NCI-H1694 treated with DMSO at 0.1 percent for 48 hours (cell line): ENCODE measurements at regions not wholly inside any gene's neighbourhood (a gene's known extent, or its start where the extent isn't known, plus 50 kb on each side); places are given as distances from the start of the nearest gene placed in this dataset.
"Not testable (repeated sequence)": the region's sequence is repeated elsewhere in the genome, so short reads cannot be mapped to it uniquely, and the experiment has no call there.

Experiments
- DNase-seq: peaks from one replicate; lab custom pipeline; 2025; lab: John Stamatoyannopoulos, UW

DNA sequence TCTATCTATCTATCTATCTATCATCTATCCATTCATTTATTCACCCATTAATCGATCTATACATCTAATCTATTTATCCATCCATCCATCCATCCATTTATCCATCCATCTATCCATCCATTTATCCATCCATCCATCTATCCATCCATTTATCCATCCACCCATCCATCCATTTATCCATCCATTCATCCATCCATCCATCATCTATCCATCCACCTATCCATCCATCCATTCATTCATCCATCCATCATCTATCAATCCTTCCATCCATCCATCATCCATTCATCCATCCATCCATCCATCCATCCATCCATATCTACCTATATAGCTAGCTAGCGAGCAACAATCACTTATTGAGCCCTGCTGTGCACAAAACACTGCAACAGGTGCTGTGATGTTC lies 953.1 kb upstream of the ZNF722 start:
- DNase-seq, result no peak

DNA sequence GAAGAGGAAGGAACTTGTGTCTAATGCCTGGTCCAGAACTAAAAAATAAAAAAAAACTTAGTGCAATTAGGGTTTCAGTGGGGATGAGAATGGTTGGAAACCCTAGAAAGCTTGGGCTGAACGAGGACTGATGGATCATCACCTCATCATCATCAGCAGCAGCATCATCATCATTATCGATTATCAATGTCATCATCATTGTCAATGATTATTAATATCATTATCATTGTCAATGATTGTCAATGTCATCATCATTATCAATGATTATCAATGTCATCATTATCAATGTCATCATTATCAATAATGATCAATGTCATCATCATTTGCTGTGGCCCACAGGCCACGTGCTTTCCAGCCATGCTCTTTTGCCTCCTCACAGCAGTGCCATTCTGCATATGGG lies 952.0 kb upstream of the ZNF722 start:
- no peak for DNase-seq

DNA sequence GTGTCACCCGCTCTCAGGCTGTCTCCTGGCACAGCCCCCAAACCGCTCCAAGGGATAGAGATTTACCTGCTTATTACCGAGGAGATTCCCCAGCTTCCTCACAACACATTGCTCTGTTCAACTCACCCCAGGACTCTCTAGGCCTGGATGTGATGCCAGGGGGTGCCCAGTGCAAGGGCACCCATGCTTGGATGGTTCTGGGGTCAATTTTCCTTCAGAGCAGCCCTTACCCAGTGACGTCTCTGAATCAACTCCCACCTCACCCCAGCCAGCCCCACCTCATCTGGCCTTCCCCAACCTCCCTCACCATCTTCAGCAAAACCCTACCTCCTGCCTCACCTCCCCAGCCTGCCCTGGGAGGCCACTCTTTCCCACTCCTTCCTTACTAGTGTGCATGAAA lies 951.6 kb upstream of the ZNF722 start:
- no peak for DNase-seq

DNA sequence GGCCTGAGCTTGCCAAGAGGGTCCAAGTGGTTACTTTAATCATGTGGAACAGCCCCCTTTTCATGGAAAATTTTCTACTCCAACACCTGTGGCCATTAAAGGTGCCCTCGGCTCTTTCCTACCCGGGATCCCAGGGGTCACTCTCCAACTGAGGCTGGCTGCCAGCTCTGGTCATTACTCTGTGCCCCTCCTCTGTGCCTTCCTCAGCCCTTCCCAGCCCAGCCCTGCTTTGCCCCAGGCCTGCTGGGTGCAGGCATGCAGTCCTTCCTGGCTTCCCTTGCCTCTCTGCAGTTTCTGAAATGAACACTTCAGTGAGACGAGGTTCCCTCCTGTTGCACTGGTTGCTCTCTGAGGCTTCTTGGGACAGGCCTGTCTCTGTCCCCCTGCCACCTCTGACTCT lies 951.1 kb upstream of the ZNF722 start:
- DNase-seq, result no peak

DNA sequence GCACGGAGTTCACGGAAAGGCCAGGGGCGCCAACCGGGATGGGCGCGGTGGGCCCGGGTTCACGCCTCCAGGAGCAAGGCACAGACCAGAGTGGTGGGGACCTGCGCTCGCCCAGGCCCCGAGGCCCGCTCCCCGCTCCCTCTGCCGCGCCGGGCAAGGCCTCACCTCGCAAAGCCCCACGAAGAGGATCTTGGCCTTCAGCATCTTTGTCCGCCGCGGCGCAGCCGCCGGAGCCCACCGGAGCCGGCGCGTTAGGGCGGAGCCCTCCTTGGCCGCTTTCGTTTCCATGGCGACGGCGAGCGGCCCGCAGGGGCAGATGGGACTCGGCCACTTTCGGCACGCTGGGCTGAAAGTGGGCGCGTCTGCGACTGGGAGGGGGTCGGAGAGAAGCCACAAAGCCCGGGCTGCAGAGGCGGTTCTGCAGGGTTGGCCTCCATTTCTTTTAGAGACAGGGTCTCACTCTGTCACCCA lies 944.4 kb upstream of the ZNF722 start:
- no peak for DNase-seq

DNA sequence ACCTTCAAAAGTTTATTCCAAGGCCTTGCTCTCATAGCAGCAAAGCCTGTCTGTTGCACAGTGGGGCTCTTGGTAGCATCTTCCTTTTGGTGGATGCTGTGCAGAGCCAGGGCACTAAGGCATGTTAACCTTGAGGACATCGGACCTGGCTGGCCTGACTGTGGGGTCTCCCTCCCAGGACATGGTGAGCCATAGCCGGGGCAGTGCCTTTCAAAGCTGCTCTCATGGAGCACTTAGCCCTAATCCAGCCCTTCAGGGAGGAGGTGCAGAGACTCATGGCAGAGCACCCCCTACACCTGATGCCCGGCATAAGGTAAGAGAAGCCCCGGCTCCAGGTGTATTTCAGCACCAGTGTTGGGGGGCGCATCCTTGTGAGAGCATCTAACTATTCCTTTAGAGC lies 941.4 kb upstream of the ZNF722 start:
- DNase-seq, result no peak

DNA sequence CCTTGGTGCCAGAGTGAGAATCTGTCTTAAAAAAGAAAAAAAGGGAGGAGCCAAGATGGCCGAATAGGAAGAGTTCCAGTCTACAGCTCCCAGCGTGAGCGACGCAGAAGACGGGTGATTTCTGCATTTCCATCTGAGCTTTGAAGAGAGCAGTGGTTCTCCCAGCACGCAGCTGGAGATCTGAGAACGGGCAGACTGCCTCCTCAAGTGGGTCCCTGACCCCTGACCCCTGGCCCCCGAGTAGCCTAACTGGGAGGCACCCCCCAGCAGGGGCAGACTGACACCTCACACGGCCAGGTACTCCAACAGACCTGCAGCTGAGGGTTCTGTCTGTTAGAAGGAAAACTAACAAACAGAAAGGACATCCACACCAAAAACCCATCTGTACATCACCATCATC lies 937.9 kb upstream of the ZNF722 start:
- not testable (repeated sequence) for DNase-seq

DNA sequence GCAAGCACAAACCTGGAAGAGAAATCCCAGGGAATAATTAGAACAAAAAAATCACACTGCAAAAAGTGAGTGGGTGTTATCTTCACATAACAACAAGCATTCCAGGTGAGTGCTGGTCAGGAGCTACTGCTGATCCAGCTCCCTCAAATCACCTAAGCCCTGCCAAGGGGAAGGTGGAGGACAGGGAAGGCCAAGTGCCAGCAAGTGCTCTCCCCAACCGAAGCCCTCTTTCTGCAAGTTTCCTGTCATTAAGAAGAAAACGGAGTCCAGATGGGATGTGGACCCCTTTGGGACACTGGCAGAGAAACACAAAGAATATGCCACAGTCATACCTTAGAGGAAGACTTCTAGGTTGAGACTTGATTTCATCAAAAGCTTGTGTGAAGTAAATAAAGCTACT lies 933.0 kb upstream of the ZNF722 start:
- no peak for DNase-seq

DNA sequence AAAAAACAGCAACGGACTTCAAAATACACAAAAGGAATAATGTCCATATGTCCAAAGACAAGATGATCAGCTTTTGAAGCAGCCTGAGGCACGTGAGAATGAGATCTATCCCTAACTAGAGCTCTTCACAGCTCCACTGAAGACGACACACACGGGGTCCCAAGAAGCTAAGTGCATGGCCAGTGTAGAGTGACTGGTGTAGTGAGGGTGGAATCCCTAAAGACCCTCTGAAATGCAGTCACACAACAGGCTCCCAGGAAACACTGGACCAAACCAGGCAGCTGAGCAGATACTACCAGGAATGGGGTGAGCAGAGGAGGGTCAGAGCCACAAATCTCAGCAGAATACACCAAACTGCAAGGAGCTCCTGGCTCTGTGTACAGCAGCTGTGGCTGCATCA lies 932.4 kb upstream of the ZNF722 start:
- not testable (repeated sequence) for DNase-seq

DNA sequence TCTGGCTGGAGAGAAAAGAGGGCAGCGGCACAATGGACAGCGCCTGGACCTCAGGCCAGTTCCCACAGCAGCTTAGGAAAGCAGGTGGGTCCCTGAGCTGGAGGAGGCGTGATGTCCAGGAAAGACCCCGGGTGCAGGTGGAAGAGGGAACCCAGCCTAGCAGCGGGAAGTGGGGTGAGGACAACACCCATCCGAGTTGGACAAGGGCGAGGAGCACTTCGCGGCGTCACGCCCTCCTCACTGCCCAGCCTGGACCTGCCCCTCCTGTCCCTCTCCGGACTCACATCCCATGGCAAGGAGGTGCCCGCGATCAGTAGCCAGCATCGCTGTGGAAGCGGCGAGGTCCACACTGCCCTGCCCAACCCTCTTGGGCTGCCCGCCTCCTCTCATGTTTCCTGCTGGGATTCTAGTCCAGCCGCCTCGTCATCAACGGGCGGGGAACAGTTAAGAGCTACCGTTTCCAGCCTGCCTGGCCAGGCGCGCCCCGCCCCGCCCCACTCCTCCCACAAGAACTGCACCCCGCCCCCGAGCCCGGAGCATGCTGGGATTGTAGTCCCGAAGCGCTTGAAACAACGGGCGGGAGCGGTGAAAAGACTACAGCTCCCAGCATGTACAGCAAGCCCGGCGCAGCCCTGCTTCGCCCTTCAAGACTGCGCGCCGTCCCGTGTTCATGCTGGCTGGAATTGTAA lies 930.6 kb upstream of the ZNF722 start:
- DNase-seq, result no peak

DNA sequence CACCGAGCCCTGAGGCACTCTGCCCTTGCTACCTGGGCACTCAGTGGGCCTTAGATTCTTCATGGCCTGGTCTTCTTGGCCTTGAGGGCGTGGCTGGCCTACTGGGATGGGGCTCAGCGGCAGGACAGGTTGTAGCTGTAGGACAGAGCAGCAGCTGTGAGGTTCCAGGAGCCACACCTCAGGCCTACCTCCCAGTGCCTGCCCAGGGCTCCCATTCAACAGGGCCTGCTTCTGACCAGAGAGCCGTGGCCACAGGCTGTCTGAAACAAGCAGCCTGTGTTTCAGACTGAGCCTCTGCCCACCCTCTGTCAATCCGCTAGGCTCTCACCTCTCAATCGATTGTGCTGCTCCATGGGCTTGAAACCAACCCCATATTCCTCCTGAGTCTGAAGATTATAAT lies 928.0 kb upstream of the ZNF722 start:
- DNase-seq, result no peak

DNA sequence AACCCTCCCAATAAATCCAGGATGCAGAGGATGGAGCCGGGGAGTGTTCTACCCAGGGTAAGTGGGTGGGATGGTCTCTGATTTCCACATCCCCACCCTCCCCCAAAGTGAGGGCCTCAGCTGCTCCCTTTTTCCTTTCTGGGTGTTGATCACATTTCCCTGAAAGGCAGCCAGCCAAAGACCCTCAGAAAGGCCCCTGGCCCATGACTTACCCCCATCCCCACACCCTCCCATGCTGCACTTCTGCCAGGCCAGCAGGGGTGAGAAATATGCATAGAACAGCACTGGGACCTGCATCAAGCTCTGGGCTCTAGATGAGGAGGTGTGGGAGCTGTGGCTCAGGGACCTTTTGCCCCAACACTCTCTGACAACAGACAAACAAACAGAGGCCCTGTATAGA lies 927.3 kb upstream of the ZNF722 start:
- no peak for DNase-seq

DNA sequence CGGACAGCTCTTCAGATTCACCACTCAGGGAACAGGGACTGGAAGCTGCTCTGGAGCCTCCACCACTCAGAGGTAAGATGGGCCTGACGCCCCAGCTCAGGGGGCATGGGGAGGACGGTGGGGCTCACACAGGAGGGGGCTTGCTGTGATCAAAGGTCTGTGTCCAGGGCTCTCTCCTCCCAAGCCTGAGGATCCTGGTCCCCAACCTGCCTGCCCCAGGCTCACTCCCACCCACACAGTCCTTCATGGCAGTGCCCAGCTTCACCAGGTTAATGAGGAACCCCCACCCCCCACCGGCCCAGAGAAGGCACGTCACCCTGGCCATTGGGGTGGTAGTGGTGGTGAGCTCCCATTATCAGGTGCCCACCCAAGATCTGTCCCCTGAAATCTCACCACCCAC lies 926.7 kb upstream of the ZNF722 start:
- DNase-seq, result no peak

DNA sequence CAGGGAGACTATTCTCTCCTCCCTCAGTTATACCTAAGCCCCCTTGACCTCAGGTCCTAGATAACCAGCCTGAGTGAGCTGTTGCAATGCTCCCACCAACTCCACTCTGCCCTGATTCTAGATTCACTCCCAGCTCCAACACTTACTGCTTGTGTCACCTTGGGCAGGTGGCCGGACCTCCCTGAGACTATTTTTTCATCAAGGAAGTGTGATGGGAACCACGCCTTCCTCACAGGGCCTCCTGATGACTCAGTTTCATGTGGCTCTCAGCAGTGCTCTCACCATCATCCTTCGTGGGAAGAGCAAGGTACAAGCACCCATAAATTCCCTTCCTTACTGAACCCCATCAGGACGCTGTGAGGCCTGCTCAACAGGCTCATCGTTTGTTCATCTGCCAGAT lies 925.8 kb upstream of the ZNF722 start:
- DNase-seq, result no peak

DNA sequence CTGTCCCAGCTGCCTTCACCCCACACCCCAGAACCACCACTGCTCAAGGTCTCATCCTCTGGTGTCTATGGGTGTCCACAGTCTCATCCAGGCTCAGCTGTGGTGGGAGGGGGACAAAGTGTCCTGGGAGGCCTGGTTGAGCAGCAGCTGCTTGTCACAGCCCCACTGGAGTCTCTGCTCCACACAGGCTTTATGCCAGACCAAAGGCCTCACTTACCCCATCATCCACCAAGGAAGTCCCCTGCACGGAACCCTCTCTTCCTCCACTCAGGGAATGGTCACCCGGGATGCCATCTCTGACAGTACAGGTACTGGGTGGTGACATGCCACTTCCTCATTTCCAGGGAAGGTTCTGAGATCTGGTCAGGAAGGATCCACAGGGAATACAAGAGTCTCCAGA lies 925.4 kb upstream of the ZNF722 start:
- no peak for DNase-seq

DNA sequence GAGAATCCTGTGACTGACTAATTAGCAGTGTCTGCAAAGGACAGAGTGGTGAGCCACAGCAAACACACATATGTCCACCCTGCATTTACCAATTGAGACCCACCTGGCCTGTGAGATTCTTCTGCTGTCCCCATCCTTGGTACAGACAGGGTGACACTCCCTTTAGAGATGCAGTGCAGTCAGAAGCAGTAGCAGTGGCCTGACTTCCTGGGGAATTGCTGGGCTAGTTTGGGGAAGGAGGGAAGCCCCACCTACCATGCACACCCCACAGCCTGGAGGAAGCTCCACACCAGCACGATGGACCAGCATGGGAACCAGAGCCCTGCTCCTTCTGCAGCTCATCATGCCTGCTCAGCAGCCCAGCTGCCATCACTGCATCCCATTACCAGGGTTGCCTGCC lies 924.9 kb upstream of the ZNF722 start:
- no peak for DNase-seq

DNA sequence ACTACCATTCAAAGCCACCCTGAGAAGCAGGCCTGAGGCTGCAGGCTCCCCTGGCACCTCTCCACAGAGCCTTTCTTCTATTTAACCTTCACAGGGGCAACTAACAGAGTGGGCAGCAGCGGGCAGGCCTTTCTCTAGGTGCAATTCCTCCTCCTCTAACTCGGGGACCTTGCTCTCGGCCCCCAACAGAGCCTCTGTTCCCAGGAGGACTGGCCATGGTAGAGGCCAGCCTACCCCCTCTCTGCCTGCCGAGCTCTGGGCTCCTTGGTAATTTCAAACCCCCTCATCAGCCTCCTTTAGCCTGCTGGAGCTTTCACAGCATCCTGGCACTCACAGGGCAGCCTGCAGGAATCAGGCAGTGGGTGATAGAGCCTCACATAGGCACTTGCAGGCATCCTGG lies 920.8 kb upstream of the ZNF722 start:
- no peak for DNase-seq

DNA sequence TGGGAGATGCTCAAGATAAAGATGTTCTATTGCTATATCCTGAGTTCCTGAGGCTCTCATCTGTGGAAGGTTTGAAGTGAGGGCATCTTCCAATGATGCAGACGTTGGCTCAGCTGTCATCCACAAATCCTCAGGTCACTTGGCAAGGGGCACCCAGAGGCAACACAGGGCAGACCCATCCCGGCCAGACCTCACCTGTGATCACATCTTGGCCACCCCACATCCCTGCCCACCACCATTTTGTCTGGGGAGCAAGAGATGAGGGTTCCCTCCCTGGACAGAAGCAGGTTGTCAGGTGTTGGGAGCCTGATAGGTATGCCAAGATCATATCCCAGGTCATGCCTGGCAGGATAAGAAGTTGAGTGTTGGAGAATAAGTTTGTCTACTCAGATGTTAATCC lies 918.2 kb upstream of the ZNF722 start:
- DNase-seq, result no peak

DNA sequence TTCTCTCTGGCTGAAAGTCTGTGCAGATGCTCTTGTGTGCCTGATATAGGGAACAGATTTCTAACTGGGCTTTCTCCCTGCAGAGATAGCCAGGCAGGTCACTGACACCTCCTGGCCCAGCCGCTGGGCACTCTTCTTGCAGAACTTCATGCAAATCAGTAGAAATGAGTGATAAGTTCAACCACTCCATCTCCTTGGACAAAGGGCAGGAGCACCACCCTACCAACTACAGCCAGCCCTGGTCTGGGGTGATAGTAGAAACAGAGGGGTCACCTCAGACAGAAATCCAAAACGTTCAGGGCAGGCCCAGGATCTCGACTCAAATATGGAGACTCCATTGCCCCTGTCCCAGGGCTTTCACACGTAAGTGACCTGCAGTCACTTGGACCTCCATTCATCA lies 917.8 kb upstream of the ZNF722 start:
- DNase-seq, result no peak

DNA sequence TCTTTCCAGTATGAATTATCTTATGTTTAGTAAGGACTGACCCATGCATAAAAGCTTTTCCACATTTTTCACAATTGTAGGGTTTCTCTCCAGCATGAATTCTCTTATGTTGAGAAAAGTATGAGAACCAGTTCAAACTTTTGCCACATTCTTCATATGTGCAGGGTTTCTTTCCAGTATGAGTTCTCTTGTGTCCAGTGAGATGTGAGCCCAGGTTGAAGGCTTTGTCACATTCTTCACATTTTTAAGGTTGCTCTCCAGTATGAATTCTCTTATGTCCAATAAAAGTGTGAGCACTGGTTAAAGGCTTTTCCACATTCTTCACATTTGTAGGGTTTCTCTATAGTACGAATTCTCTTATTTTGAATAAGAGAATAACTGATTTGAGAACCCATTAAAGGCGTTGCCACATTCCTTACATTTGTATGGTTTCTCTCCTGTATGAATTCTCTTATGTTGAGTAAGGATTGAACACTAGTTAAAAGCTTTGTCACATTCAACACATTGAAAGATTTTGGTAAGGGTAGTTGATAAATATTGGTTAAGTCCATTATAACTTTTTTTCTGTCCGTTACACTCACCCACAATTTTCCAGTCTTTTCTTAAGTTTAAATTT lies 911.0 kb upstream of the ZNF722 start:
- no peak for DNase-seq

DNA sequence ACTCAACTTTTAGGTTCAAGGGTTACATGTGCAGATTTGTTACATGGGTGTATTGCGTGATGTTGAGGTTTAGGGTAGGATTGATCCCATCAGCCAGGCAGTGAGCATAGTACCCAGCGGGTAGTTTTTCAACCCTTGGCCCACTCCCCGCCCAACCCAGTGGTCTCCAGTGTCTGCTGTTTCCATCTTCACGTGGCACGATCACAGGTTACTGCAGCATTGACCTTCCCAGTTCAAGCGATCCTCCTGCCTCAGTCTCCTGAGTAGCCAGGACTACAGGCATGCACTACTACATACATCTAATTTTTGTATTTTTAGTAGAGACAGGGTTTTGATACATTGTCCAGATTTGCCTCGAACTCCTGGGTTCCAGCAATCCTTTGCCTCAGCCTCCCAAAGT lies 905.7 kb upstream of the ZNF722 start:
- no peak for DNase-seq

DNA sequence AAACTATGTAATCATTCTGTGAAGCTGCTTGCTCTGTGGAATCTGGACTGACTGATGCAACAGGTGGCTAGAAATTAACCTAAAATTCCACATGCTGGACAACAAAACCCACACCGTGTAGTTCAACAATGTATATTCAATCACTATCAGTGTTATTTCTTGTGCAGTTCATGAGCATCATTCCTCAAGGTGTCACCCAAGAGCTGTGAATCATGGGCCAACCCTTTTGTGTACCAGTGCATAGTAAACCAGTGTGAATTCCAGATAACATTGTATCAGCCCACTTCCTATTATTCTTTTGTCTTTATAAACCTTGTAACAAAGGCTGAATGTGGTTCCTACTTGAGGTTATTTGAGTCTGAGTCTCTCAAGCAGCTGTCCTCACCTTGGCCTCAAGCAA lies 905.2 kb upstream of the ZNF722 start:
- no peak for DNase-seq

DNA sequence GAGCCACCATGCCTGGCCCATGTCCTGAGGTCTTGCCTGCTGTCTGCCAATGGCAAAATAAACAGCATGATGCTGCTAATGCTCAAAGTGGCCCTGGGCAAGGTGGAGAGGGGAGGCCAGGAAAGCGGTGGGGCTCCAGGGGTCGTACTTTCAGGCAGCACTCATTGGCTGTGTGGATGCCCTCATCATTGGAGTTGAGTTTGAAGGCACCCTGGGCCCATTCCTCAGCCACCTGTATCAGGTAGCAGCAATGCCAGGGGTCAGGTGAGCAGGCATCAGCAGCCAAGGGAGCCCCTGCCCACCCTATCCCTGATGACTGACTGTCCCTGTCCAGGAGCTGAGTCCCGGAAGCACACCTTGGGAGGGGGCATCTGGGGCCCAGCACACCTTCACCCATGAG lies 902.5 kb upstream of the ZNF722 start:
- DNase-seq, result no peak

DNA sequence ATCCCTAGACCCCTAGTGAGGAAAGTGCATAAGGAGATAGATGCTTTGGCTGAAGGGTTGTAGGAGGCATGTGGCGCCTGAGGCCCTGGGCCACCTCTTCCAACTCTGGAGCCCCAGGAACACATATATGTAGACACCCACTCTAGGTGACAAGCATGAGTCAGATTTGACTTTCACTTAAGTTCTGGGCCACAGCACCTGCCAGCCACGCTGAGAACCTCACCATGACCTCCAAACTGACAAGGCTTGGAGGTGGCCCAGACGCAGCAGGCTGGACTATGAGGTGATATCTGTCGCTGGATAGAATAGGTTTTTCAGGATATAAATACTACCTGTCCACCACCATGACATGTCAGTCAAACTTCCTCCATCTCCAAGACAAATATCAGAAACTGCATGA lies 894.0 kb upstream of the ZNF722 start:
- no peak for DNase-seq
